ENCODE measurements at regions not wholly inside any gene's neighbourhood (a gene's known extent, or its start where the extent isn't known, plus 50 kb on each side); places are given as distances from the start of the nearest gene placed in this dataset.

- TF ChIP-seq REST (IDR thresholded peaks at IDR 0.05; ENCODE audit: low read depth), result no peak
- TF ChIP-seq EP300 (IDR thresholded peaks at IDR 0.05; ENCODE audit: borderline replicate concordance), result no peak
- no peak for TF ChIP-seq FOXM1 (IDR thresholded peaks at IDR 0.05; ENCODE audit: borderline replicate concordance, low read depth)
- no peak for TF ChIP-seq EGR1 (IDR thresholded peaks at IDR 0.05)
- no peak for TF ChIP-seq TAF1 (IDR thresholded peaks at IDR 0.05; ENCODE audit: low read depth)
- no peak for TF ChIP-seq CREB1 (IDR thresholded peaks at IDR 0.05; ENCODE audit: low read depth)
- no peak for TF ChIP-seq RAD21 (IDR thresholded peaks at IDR 0.05; ENCODE audit: low read depth)
- no peak for TF ChIP-seq MAX (IDR thresholded peaks at IDR 0.05)
- TF ChIP-seq CEBPB (IDR thresholded peaks at IDR 0.05), result no peak
- TF ChIP-seq NFIC (IDR thresholded peaks at IDR 0.05), result no peak
- no peak for TF ChIP-seq YY1 (IDR thresholded peaks at IDR 0.05; ENCODE audit: low read depth)
- TF ChIP-seq ZBTB7A (IDR thresholded peaks at IDR 0.05; ENCODE audit: low read depth), result no peak
These were observed 486.0 kb upstream of the AGTR1 start for GRCh38 chr3:148211725-148212124.
